Stimulated activated CD4-positive, alpha-beta T cell treated with anti-CD3 and anti-CD28 coated beads, TNF-alpha, amount 100 ng/mL, for 1 hour (primary cell): ENCODE measurements at regions not wholly inside any gene's neighbourhood (a gene's known extent, or its start where the extent isn't known, plus 50 kb on each side); places are given as distances from the start of the nearest gene placed in this dataset.
A peak's percentile ranks its signal among the peaks of the same experiment; 100 is the strongest.
"Not testable (repeated sequence)": the region's sequence is repeated elsewhere in the genome, so short reads cannot be mapped to it uniquely, and the experiment has no call there.

Experiments
- DNase-seq, 3 donors: peaks; one replicate each; pipeline ENCODE4 v3.0.0-alpha.2; 2020; ENCODE audit warnings: low read depth in 3 of 3, low spot score in 1 of 3

GRCh38 chr14:37985826-37986470 lies 221.8 kb upstream of the SSTR1 start:
- peak; percentile 3 to 12 (median 4) for DNase-seq

GRCh38 chr14:37988472-37988871 lies 219.2 kb upstream of the SSTR1 start:
- DNase-seq: no peak

GRCh38 chr14:37991027-37991426 lies 216.7 kb upstream of the SSTR1 start:
- no peak for DNase-seq

GRCh38 chr14:37992499-37992898 lies 215.2 kb upstream of the SSTR1 start:
- no peak for DNase-seq

GRCh38 chr14:37994846-37995372 lies 212.8 kb upstream of the SSTR1 start:
- DNase-seq: no peak

- no peak for DNase-seq
These were observed 210.7 kb upstream of the SSTR1 start for GRCh38 chr14:37997017-37997416.

GRCh38 chr14:38000340-38000739 lies 207.4 kb upstream of the SSTR1 start:
- no peak for DNase-seq

- DNase-seq: no peak
These were observed 206.2 kb upstream of the SSTR1 start for GRCh38 chr14:38001501-38001900.

GRCh38 chr14:38003746-38004609 lies 203.7 kb upstream of the SSTR1 start:
- no peak for DNase-seq

- DNase-seq: no peak
These were observed 203.2 kb upstream of the SSTR1 start for GRCh38 chr14:38004610-38004879.

GRCh38 chr14:38011156-38011555 lies 196.5 kb upstream of the SSTR1 start:
- not testable (repeated sequence) for DNase-seq

- no peak for DNase-seq
These were observed 195.6 kb upstream of the SSTR1 start for GRCh38 chr14:38012056-38012455.

- DNase-seq: no peak
These were observed 191.2 kb upstream of the SSTR1 start for GRCh38 chr14:38016497-38016896.

- no peak for DNase-seq
These were observed 185.8 kb upstream of the SSTR1 start for GRCh38 chr14:38021861-38022260.

- no peak for DNase-seq
These were observed 184.9 kb upstream of the SSTR1 start for GRCh38 chr14:38022775-38023174.

GRCh38 chr14:38038171-38038570 lies 169.5 kb upstream of the SSTR1 start:
- DNase-seq: no peak

- DNase-seq: no peak
These were observed 168.7 kb upstream of the SSTR1 start for GRCh38 chr14:38038986-38039385.

GRCh38 chr14:38039496-38039895 lies 168.2 kb upstream of the SSTR1 start:
- DNase-seq: no peak

- no peak for DNase-seq
These were observed 167.3 kb upstream of the SSTR1 start for GRCh38 chr14:38040411-38040810.

GRCh38 chr14:38042322-38042721 lies 165.4 kb upstream of the SSTR1 start:
- DNase-seq: no peak

- DNase-seq: no peak
These were observed 163.0 kb upstream of the SSTR1 start for GRCh38 chr14:38044710-38045109.

GRCh38 chr14:38045461-38045860 lies 162.2 kb upstream of the SSTR1 start:
- DNase-seq: no peak

GRCh38 chr14:38046160-38046559 lies 161.5 kb upstream of the SSTR1 start:
- DNase-seq: no peak
